ENCODE measurements at regions not wholly inside any gene's neighbourhood (a gene's known extent, or its start where the extent isn't known, plus 50 kb on each side); places are given as distances from the start of the nearest gene placed in this dataset.

DNA sequence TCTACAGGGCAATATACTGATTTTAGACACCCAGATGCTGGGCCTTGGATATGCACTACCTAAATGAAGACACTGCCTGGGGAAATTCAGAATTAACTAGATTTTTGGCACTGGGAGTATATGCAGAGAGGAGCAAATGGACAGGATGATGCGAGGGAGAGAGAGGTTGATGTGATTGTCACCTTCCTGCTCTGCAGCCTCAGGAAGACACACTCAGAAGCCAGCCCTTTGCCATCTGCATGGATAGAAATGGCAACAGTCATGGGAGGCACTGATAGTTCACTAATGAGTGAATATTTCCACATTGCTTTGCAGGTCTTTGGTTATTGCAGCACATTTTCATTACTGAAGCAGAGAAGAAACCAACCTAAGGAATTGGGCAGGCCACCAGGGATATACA lies 397.2 kb upstream of the NFE2L3 start:
- Histone ChIP-seq H3K36me3 (ENCODE audit: control insufficient read depth, insufficient read depth, low read length) (no peaks in the 10 kb centered on the region), H3K4me3 (ENCODE audit: low read depth, low read length) (no peak overlapping the region), H3K27me3 (ENCODE audit: control insufficient read depth, insufficient read depth, low read length) (no peaks in the 10 kb centered on the region)
- TF ChIP-seq, protein P1, sequence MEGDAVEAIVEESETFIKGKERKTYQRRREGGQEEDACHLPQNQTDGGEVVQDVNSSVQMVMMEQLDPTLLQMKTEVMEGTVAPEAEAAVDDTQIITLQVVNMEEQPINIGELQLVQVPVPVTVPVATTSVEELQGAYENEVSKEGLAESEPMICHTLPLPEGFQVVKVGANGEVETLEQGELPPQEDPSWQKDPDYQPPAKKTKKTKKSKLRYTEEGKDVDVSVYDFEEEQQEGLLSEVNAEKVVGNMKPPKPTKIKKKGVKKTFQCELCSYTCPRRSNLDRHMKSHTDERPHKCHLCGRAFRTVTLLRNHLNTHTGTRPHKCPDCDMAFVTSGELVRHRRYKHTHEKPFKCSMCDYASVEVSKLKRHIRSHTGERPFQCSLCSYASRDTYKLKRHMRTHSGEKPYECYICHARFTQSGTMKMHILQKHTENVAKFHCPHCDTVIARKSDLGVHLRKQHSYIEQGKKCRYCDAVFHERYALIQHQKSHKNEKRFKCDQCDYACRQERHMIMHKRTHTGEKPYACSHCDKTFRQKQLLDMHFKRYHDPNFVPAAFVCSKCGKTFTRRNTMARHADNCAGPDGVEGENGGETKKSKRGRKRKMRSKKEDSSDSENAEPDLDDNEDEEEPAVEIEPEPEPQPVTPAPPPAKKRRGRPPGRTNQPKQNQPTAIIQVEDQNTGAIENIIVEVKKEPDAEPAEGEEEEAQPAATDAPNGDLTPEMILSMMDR (IDR thresholded peaks at IDR 0.05; ENCODE audit: insufficient read depth, low read length, poor library complexity, severe bottlenecking) = no peak
- DNase-seq (ENCODE audit: low read depth) = no peak

DNA sequence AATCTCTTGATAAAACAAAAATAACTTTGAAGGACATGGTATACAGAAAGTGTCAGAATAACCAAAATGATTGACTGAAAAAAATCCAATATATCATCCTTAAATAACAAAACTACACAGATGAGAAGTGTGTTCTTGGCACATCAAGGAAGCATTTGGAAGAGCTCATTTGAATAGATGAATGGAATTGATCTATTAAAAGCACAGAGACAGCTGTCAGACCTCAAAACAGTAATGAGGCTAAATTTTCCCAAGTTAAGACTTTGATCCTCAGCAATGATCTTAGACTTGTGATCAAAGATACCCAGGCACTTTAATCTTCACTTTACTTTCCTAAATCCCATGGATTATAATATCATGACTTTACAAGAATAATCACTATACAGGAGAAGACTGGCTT lies 395.4 kb upstream of the NFE2L3 start:
- H3K27me3 ChIP-seq (ENCODE audit: control insufficient read depth, insufficient read depth, low read length) = no peaks in the 10 kb centered on the region
- no peak overlapping the region for H3K4me3 ChIP-seq (ENCODE audit: low read depth, low read length)
- H3K36me3 ChIP-seq (ENCODE audit: control insufficient read depth, insufficient read depth, low read length) = no peaks in the 10 kb centered on the region
- TF ChIP-seq, protein P1 (IDR thresholded peaks at IDR 0.05; ENCODE audit: insufficient read depth, low read length, poor library complexity, severe bottlenecking) = no peak
- DNase-seq (ENCODE audit: low read depth) = no peak

DNA sequence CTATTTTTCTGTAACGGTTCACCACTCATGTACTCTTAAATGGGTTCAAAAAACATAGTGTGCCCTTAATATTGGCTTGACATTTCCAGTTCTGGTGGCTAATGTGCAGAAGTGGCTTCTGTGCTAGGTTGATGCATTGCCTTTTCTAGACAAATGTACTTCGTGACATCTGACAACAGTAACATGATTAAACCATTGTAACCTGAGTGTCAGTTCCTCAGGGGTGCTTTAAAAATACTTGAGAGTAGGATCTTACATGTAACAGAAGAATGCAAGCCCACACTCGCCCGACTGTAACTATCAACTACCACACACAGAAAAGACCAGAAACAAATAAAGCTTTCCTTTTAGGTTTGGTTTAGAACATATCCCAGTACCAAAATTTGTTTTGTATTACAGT lies 393.4 kb upstream of the NFE2L3 start:
- DNase-seq (ENCODE audit: low read depth) = no peak
- H3K4me3 ChIP-seq (ENCODE audit: low read depth, low read length) = no peak overlapping the region
- H3K36me3 ChIP-seq (ENCODE audit: control insufficient read depth, insufficient read depth, low read length) = no peaks in the 10 kb centered on the region
- TF ChIP-seq, protein P1 (IDR thresholded peaks at IDR 0.05; ENCODE audit: insufficient read depth, low read length, poor library complexity, severe bottlenecking) = no peak
- H3K27me3 ChIP-seq (ENCODE audit: control insufficient read depth, insufficient read depth, low read length) = no peaks in the 10 kb centered on the region

DNA sequence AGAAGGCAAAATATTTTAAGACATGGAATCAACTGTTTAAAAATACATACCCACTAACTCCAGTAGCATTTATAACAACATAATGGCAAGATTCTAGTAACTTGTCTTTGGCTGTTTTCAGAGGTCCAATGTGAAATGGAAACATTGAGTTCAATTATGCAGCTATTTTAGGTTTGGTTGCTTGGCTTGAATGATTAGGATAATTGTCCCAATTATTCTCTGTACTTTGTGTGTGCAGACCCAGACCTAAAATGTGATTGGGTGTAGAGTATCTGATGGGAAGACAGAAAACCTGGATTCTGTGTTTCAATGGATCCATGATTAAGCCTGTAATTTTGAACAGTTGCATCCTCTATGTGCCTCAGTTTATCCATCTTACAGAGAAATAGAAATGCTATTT lies 392.7 kb upstream of the NFE2L3 start:
- no peaks in the 10 kb centered on the region for H3K36me3 ChIP-seq (ENCODE audit: control insufficient read depth, insufficient read depth, low read length)
- DNase-seq (ENCODE audit: low read depth) = no peak
- no peaks in the 10 kb centered on the region for H3K27me3 ChIP-seq (ENCODE audit: control insufficient read depth, insufficient read depth, low read length)
- no peak overlapping the region for H3K4me3 ChIP-seq (ENCODE audit: low read depth, low read length)
- TF ChIP-seq, protein P1 (IDR thresholded peaks at IDR 0.05; ENCODE audit: insufficient read depth, low read length, poor library complexity, severe bottlenecking) = no peak

DNA sequence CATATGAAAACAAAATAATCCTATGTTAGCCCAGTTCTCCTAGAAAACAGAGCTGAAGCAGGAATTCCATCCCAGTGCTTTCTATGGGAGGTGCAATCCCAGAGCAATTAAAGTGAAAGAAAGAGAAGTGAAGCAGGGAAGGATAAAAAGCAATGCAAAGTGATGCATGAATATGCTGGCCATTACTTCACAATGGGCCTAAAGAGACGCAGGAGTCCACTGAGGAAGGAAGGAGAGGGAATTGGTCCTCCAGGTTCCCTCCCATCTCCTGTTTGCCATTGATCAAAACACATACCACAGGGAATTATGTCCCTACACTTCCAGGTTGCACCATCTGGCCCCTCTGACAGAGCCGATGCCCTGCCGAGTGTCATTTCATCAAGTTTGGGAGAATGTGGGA lies 392.2 kb upstream of the NFE2L3 start:
- TF ChIP-seq, protein P1 (IDR thresholded peaks at IDR 0.05; ENCODE audit: insufficient read depth, low read length, poor library complexity, severe bottlenecking) = no peak
- no peaks in the 10 kb centered on the region for H3K36me3 ChIP-seq (ENCODE audit: control insufficient read depth, insufficient read depth, low read length)
- no peak overlapping the region for H3K4me3 ChIP-seq (ENCODE audit: low read depth, low read length)
- no peak for DNase-seq (ENCODE audit: low read depth)
- H3K27me3 ChIP-seq (ENCODE audit: control insufficient read depth, insufficient read depth, low read length) = no peaks in the 10 kb centered on the region
